ENCODE measurements at regions not wholly inside any gene's neighbourhood (a gene's known extent, or its start where the extent isn't known, plus 50 kb on each side); places are given as distances from the start of the nearest gene placed in this dataset.

DNA sequence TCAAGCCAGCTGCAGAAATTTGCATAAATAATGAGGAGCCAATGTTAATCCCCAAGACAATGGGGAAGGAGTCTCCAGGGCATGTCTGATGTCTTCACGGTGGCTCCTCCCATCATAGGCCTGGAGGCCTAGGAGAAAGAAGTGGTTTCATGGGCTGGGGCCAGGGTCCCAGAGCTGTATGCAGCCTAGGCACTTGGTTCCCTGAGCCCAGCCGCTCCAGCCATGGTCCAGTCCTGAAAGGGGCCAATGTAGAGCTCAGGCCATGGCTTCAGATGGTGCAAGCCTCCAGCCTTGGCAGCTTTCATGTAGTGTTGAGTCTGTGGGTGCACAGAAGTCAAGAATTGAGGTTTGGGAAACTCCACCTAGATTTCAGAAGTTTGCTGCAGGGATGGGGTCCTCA lies 628.2 kb upstream of the GRIA3 start:
- Histone ChIP-seq H3K4ac (ENCODE audit: low read length) (no peak overlapping the region), H3K14ac (ENCODE audit: low read length) (no peak overlapping the region), H3K4me2 (ENCODE audit: insufficient read depth, low read length, poor library complexity, severe bottlenecking) (no peak overlapping the region), H2BK5ac (ENCODE audit: low read length) (no peak overlapping the region), H2BK12ac (ENCODE audit: low read length) (no peak overlapping the region), H2BK15ac (ENCODE audit: low read length) (no peak overlapping the region), H4K91ac (ENCODE audit: low read depth, low read length, poor library complexity) (no peak overlapping the region), H3K36me3 (replicated peaks in 1 of 2; ENCODE audit: control insufficient read depth in 2 of 2, insufficient read depth in 2 of 2, low read length in 2 of 2) (no peaks in the 10 kb centered on the region), H3K79me1 (ENCODE audit: low read depth, low read length) (no peaks in the 10 kb centered on the region), H3K9me3 (replicated peaks in 1 of 2; ENCODE audit: control insufficient read depth in 2 of 2, insufficient read depth in 1 of 2, low read depth in 1 of 2, low read length in 2 of 2) (no peaks in the 10 kb centered on the region), H2AFZ (ENCODE audit: low read length) (no peak overlapping the region), H3K27me3 (ENCODE audit: control insufficient read depth in 3 of 3, insufficient read depth in 3 of 3, low read depth in 1 of 3, low read length in 3 of 3) (no peaks in the 10 kb centered on the region), H2BK120ac (ENCODE audit: low read depth, low read length) (no peak overlapping the region), H4K8ac (ENCODE audit: low read depth, low read length) (no peak overlapping the region), H3K18ac (ENCODE audit: low read length) (no peak overlapping the region), H3K4me1 (ENCODE audit: control insufficient read depth in 2 of 2, insufficient read depth in 1 of 2, low read depth in 1 of 2, low read length in 2 of 2) (no peaks in the 10 kb centered on the region), H2AK5ac (ENCODE audit: low read depth, low read length) (no peak overlapping the region), H3K4me3 (ENCODE audit: low read length in 2 of 2) (no peak overlapping the region), H3K23ac (ENCODE audit: low read depth, low read length, poor library complexity) (no peak overlapping the region), H3K9ac (ENCODE audit: low read depth, low read length, poor library complexity) (no peak overlapping the region), H3K27ac (replicated peaks; ENCODE audit: low read length) (no peak overlapping the region)
- DNase-seq (ENCODE audit: low spot score), result no peak
- no CpG with 5 or more reads among the region's 2 CpGs for WGBS, 2 donors (ENCODE audit: extremely low coverage in 2 of 2, insufficient read length in 2 of 2, insufficient replicate concordance in 1 of 2)

DNA sequence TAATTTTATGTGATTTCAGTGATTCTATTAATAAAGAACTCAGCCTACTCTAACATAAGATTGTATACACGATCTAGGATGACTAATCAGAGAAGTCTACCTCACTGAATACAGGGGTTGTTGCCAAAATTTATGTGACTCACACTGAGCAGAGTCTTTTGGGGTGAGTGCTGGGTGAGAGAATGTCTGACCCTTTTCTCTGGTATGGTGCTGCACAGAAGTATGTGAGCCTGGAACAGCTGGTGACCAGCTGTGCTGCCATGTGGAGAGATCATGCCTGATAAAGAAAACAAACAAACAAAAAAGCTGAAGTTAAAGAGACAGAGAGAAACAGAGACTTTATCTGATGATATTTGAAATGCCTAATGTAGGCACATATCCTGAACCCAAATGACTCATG lies 618.1 kb upstream of the GRIA3 start:
- Histone ChIP-seq H2BK12ac (ENCODE audit: low read length) (no peak overlapping the region), H3K27ac (replicated peaks; ENCODE audit: low read length) (no peak overlapping the region), H2BK5ac (ENCODE audit: low read length) (no peak overlapping the region), H3K4me1 (ENCODE audit: control insufficient read depth in 2 of 2, insufficient read depth in 1 of 2, low read depth in 1 of 2, low read length in 2 of 2) (no peaks in the 10 kb centered on the region), H2BK120ac (ENCODE audit: low read depth, low read length) (no peak overlapping the region), H2AK5ac (ENCODE audit: low read depth, low read length) (no peak overlapping the region), H3K4me2 (ENCODE audit: insufficient read depth, low read length, poor library complexity, severe bottlenecking) (no peak overlapping the region), H2AFZ (ENCODE audit: low read length) (no peak overlapping the region), H3K79me1 (ENCODE audit: low read depth, low read length) (no peaks in the 10 kb centered on the region), H4K91ac (ENCODE audit: low read depth, low read length, poor library complexity) (no peak overlapping the region), H3K23ac (ENCODE audit: low read depth, low read length, poor library complexity) (no peak overlapping the region), H3K4me3 (ENCODE audit: low read length in 2 of 2) (no peak overlapping the region), H4K8ac (ENCODE audit: low read depth, low read length) (no peak overlapping the region), H2BK15ac (ENCODE audit: low read length) (no peak overlapping the region), H3K18ac (ENCODE audit: low read length) (no peak overlapping the region), H3K36me3 (replicated peaks in 1 of 2; ENCODE audit: control insufficient read depth in 2 of 2, insufficient read depth in 2 of 2, low read length in 2 of 2) (no peaks in the 10 kb centered on the region), H3K4ac (ENCODE audit: low read length) (no peak overlapping the region), H3K14ac (ENCODE audit: low read length) (no peak overlapping the region), H3K9ac (ENCODE audit: low read depth, low read length, poor library complexity) (no peak overlapping the region), H3K9me3 (replicated peaks in 1 of 2; ENCODE audit: control insufficient read depth in 2 of 2, insufficient read depth in 1 of 2, low read depth in 1 of 2, low read length in 2 of 2) (no peaks in the 10 kb centered on the region), H3K27me3 (ENCODE audit: control insufficient read depth in 3 of 3, insufficient read depth in 3 of 3, low read depth in 1 of 3, low read length in 3 of 3) (no peaks in the 10 kb centered on the region)
- WGBS, 2 donors (ENCODE audit: extremely low coverage in 2 of 2, insufficient read length in 2 of 2, insufficient replicate concordance in 1 of 2), result no CpG with 5 or more reads among the region's 1 CpG
- no peak for DNase-seq (ENCODE audit: low spot score)

DNA sequence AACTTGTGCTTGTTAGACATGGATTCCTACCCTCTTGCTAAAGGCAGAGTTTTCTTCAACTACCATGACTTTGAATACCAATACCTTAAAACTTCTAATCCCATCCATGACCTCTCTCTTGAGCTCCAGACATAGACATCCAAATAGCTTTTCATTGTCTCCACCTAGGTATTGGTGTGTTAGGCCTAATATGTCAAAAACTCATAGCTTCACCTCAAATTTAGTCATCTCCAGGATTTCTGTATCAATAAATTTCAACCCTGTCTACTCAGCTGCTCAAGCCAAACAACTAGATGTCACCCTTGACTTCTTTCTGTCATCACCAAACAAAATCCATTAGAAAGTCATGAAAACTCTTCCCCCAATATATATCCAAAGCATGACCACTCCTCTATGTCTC lies 617.7 kb upstream of the GRIA3 start:
- Histone ChIP-seq H2BK120ac (ENCODE audit: low read depth, low read length) (no peak overlapping the region), H4K8ac (ENCODE audit: low read depth, low read length) (no peak overlapping the region), H2AFZ (ENCODE audit: low read length) (no peak overlapping the region), H2BK15ac (ENCODE audit: low read length) (no peak overlapping the region), H2BK12ac (ENCODE audit: low read length) (no peak overlapping the region), H3K4me1 (ENCODE audit: control insufficient read depth in 2 of 2, insufficient read depth in 1 of 2, low read depth in 1 of 2, low read length in 2 of 2) (no peaks in the 10 kb centered on the region), H4K91ac (ENCODE audit: low read depth, low read length, poor library complexity) (no peak overlapping the region), H3K23ac (ENCODE audit: low read depth, low read length, poor library complexity) (no peak overlapping the region), H3K27ac (replicated peaks; ENCODE audit: low read length) (no peak overlapping the region), H2BK5ac (ENCODE audit: low read length) (no peak overlapping the region), H3K4ac (ENCODE audit: low read length) (no peak overlapping the region), H3K4me2 (ENCODE audit: insufficient read depth, low read length, poor library complexity, severe bottlenecking) (no peak overlapping the region), H3K27me3 (ENCODE audit: control insufficient read depth in 3 of 3, insufficient read depth in 3 of 3, low read depth in 1 of 3, low read length in 3 of 3) (no peaks in the 10 kb centered on the region), H2AK5ac (ENCODE audit: low read depth, low read length) (no peak overlapping the region), H3K36me3 (replicated peaks in 1 of 2; ENCODE audit: control insufficient read depth in 2 of 2, insufficient read depth in 2 of 2, low read length in 2 of 2) (no peaks in the 10 kb centered on the region), H3K9ac (ENCODE audit: low read depth, low read length, poor library complexity) (no peak overlapping the region), H3K14ac (ENCODE audit: low read length) (no peak overlapping the region), H3K4me3 (ENCODE audit: low read length in 2 of 2) (no peak overlapping the region), H3K9me3 (replicated peaks in 1 of 2; ENCODE audit: control insufficient read depth in 2 of 2, insufficient read depth in 1 of 2, low read depth in 1 of 2, low read length in 2 of 2) (no peaks in the 10 kb centered on the region), H3K18ac (ENCODE audit: low read length) (no peak overlapping the region), H3K79me1 (ENCODE audit: low read depth, low read length) (no peaks in the 10 kb centered on the region)
- no peak for DNase-seq (ENCODE audit: low spot score)

DNA sequence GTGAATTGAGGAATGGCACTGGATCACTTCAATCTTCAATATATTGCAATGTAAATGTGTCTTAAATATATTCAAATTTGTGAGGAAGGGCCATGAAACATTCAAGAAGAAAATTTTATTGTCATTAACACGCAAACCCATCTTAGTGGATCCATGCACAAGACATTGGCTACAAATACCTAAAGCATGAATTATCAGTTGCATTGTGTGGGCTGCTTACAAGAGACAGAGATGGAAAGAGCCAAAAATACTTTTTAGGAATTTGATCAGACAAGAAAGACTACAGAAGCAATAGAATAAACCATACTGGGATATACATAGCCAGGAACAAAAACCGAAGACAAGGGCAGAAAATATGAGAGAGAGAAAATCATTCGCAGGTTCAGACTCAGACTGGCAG lies 616.2 kb upstream of the GRIA3 start:
- Histone ChIP-seq H3K36me3 (replicated peaks in 1 of 2; ENCODE audit: control insufficient read depth in 2 of 2, insufficient read depth in 2 of 2, low read length in 2 of 2) (no peaks in the 10 kb centered on the region), H3K4ac (ENCODE audit: low read length) (no peak overlapping the region), H3K18ac (ENCODE audit: low read length) (no peak overlapping the region), H3K9ac (ENCODE audit: low read depth, low read length, poor library complexity) (no peak overlapping the region), H3K4me3 (ENCODE audit: low read length in 2 of 2) (no peak overlapping the region), H4K8ac (ENCODE audit: low read depth, low read length) (no peak overlapping the region), H3K27me3 (ENCODE audit: control insufficient read depth in 3 of 3, insufficient read depth in 3 of 3, low read depth in 1 of 3, low read length in 3 of 3) (no peaks in the 10 kb centered on the region), H2BK5ac (ENCODE audit: low read length) (no peak overlapping the region), H3K4me1 (ENCODE audit: control insufficient read depth in 2 of 2, insufficient read depth in 1 of 2, low read depth in 1 of 2, low read length in 2 of 2) (no peaks in the 10 kb centered on the region), H3K27ac (replicated peaks; ENCODE audit: low read length) (no peak overlapping the region), H3K79me1 (ENCODE audit: low read depth, low read length) (no peaks in the 10 kb centered on the region), H2BK15ac (ENCODE audit: low read length) (no peak overlapping the region), H2BK120ac (ENCODE audit: low read depth, low read length) (no peak overlapping the region), H2AFZ (ENCODE audit: low read length) (no peak overlapping the region), H2AK5ac (ENCODE audit: low read depth, low read length) (no peak overlapping the region), H4K91ac (ENCODE audit: low read depth, low read length, poor library complexity) (no peak overlapping the region), H3K14ac (ENCODE audit: low read length) (no peak overlapping the region), H3K23ac (ENCODE audit: low read depth, low read length, poor library complexity) (no peak overlapping the region), H3K4me2 (ENCODE audit: insufficient read depth, low read length, poor library complexity, severe bottlenecking) (no peak overlapping the region), H2BK12ac (ENCODE audit: low read length) (no peak overlapping the region), H3K9me3 (replicated peaks in 1 of 2; ENCODE audit: control insufficient read depth in 2 of 2, insufficient read depth in 1 of 2, low read depth in 1 of 2, low read length in 2 of 2) (no peaks in the 10 kb centered on the region)
- DNase-seq (ENCODE audit: low spot score), result no peak
- WGBS, 2 donors (ENCODE audit: extremely low coverage in 2 of 2, insufficient read length in 2 of 2, insufficient replicate concordance in 1 of 2), result no CpG with 5 or more reads among the region's 3 CpGs
